GDM1 (cell line): ENCODE measurements at regions not wholly inside any gene's neighbourhood (a gene's known extent, or its start where the extent isn't known, plus 50 kb on each side); places are given as distances from the start of the nearest gene placed in this dataset.

Experiments
- DNase-seq: peaks from one replicate; lab custom pipeline; 2025; lab: John Stamatoyannopoulos, UW

DNA sequence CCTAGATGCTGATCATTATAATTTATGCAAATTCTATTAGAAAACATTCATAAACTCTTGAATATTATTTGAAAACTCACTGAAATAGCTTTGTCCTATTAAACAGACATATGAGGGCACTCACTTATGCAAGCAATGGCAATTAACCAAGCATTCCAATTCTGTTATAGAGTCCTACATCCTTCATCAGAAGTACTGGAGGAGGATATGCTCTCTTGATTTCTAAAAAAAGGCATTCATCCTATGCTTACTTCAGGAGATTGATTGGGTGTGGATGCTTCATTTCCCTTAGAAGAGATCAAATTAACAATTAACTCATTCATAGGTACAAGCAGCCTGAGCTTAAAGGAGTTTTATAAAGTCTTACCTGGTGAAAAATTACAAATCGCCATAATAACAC lies 1317.2 kb downstream of the PCDH7 start:
- DNase-seq, result no peak

DNA sequence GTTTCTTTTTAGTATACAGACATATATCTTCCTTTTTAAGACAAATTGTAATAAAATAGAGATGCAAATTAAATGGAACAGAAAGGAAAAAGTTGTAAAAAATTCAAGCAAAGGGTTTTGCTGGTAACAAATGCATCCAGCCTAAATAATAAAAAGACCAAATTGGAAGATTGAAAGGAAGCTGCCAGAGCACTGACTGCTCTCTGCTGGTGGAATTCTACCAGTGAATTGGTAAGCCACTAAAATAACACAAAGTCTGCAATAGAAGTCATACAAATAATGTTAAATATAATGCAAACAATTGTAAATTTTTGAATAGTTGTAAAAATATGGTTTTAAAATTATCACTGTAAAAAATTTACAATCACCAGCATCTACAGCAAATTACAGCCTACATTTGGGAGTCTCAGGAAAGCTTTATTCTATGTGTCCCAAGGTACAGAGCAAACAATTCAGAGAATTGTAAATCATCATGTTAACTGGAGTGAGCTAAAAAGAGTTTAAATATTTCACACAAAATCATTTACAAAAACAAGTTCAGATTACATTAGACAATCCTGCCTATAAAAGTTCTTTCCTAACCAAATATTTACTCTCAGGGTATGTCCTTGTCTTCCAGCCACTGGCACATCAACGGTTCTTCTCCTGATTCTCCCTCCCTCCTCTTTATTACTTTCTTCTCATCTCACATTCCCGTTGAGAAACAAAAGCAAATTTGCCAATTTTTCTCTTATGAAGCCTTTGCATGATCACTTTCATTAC lies 1322.5 kb downstream of the PCDH7 start:
- no peak for DNase-seq

DNA sequence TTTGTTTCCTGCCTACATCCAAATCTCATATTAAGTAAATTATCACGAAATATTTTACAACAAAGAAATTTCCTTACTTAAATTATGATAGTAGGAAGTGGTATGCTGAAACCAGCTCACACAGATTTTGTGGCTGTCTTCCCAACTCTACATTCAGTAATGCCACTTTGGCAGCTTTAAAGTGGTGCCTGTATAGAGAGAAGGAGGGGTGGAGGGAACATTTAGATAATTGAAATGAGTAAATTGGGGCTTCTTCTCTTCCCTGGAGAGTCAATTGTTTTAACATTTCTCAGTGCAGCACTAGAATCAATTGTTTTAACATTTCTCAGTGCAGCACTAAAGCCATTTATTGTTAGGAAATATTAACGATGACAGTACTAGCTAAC lies 1323.1 kb downstream of the PCDH7 start:
- no peak for DNase-seq

DNA sequence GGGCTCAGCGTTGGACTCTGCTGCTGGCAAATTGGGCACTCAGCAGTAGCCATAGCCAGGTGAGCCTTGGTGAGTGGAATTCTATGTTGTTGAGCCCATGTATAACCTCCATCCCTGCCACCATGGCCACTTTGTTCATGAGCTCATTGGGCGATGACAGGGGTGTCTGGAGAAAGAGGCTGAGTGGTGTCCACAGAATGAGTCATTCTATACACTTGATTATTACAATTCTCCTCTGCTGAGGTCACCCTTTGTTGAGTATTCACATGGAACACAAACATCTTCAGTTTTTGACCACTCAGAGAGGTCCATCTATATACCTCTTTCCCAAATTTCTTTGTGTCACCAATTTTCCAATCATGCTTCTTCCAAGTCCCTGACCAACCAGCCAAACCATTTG lies 1341.7 kb downstream of the PCDH7 start:
- DNase-seq, result no peak

DNA sequence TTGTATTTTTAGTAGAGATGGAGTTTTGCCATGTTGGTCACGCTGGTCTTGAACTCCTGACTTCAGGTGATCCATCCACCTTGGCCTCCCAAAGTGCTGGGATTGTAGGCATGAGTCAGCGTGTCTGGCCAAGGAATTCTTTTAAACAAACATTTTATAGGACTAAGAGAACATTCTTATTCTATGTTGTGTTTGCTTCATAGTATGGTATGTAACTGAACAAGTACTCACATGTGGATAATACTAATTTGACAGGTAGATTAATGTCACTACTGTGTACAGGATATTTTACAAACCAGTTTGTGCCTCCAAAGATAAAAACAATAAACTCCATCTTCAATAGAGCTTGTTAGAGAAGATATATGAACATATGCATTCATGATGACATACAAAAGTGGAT lies 1353.4 kb downstream of the PCDH7 start:
- DNase-seq, result no peak

DNA sequence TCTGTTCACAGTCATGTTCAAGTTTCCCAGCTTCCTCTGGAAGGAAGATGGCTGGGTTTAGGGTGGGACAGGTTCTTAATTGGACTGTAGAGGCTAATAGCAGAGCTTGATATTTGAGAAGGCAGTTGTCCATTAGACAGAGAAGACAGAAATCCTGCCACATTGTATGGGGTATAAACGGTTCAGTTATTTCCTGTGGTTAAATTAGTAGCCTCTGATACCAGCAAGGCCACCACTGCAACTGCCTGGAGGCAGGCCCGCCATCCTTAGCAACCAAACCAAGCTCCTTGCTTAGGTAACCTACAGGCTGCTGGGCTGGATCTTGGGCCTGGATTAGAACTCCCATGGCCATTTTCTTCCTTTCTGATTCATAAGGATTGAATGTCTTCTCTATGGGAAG lies 1367.0 kb downstream of the PCDH7 start:
- DNase-seq, result no peak

DNA sequence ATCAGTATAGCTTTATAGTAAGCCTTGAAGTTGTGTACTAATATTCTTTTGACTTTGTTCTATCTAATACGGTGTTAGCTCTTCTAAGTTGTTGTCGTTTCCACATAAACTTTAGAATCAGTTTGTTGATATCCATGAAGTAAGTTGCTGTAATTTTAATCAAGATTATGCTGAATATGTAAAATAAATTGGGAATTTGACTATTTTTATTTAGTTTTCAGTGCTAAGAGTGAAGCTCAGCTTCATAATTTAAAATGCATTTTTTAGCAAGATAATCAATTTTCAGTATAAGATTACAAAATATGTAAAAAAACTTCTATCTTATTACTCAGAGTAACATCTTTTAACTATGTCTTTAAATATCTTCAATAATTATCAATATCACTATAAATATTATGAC lies 1374.8 kb downstream of the PCDH7 start:
- no peak for DNase-seq

DNA sequence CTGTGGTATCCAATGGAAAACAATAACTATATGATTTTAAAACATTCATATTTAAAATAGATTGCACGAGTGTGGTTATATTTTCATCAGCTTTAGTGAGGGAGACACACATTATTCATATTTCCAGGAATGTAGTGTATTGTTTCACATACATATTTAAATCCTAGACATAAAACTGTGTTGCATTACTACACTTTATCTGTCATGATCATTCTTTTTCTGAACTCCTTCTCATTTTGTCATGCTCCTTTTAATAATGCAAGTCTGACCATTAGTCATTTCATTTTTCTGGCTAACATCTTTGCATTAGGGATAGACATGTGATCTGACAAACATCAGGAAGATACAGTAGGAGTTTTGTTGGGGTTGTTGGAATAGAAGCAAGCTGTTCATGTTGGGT lies 1382.7 kb downstream of the PCDH7 start:
- no peak for DNase-seq

DNA sequence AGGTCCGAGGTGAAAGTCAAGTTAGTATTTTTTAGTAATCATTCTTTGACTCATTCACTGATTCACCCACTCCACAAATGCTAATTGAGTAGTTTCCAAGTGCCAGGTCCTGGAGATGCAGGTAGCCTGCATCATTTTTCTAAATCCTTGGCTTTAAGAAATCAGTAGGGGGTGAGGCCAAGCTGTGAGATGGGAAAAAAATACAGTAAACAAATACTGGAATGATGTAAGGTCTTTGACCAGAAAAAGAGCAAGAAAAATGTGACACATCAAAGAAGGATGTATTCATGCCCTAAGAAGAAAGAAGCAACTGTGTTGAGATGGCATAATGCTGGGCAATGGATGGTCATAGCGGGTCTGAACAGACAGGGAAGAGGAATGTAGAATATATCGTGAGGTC lies 1386.6 kb downstream of the PCDH7 start:
- DNase-seq, result no peak

DNA sequence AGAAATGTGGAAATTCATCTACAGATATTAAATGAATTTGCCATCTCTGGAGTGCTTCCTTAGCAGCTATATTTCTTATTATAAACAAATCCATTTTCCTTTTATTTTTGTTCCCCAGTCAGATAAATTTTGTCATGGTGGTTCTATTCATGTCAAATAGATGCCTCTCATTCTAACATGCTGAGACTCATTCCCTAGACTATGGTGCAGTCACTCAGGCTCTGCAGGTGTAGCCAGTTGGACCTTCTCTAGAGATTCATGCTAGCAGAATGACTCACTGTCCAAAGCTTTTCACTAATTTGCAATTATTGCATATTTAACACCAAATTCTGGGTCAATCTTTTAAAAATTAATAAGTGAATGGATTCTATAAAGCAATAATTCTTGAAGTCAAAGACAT lies 1392.7 kb downstream of the PCDH7 start:
- DNase-seq, result no peak

DNA sequence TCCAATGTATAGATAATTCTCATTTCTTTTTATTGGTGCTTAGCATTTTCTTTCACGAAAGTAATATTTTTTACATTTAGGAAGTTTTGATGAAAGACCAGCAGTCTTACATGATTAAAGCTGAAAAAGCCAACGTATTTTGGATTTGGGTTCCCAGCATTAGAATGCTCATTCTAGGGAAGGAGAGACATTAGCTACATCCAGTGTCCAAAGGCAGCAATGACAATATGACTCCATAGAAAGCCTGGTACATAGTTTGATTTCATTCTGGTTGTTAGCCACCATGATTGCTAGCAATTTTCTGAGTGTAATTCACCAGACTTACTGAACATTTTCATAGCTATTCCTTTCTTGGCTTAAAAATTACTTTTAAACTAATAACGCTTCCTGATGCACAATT lies 1397.5 kb downstream of the PCDH7 start:
- DNase-seq, result no peak

DNA sequence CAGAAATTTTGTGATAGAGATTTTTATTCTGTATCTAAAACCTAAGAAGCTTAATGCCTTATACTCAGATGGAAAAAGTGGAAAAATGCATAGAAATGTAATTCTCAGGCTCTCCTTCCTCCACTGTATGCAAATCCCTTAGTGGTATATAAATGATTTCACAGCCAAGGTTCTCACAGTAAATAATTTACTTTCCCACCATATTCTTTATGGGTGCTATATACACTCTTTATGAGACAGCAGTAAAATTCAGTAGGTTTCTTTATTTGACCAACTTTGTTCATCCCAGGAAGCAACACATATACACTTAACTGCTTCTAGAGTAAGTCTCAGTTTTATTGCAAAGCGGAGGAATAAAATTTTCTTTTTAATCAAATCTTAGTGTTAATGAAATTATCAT lies 1399.7 kb downstream of the PCDH7 start:
- DNase-seq, result no peak

DNA sequence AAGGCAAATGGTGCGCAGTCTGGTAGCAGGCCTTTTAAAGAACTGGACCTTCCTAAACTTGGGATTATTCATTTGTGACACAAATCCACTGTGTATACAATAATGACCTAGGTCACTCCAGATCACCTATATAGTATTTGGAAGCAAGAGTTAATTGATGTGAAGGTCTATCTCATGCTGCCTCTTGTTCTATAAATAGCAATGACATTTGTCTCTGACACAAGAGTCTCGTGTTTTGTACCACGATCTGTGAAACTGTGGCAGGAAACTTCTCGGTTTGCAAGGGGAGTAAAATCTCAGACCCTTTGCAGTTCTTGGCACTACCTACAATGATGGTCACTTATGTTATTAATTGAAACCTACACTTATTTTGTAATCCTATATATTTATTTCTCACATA lies 1408.4 kb downstream of the PCDH7 start:
- no peak for DNase-seq

DNA sequence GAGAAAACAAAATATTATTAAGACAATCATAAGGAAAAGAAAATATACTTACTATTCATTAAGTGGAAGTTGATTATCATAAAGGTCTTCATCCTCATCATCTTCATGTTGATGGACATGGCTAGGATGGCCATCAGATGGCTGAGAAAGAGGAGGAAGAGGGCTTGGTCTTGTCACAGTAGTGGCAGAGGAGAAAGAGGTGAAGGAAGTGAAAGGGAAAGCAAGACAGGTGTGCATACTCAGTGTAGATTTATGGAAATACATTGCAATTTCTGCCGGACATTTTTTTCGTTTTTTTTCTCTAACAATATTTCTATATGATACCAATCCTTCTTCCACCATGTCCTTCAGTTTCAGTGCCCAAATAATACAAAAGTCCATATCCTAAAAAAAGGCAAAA lies 1409.8 kb downstream of the PCDH7 start:
- DNase-seq, result no peak

DNA sequence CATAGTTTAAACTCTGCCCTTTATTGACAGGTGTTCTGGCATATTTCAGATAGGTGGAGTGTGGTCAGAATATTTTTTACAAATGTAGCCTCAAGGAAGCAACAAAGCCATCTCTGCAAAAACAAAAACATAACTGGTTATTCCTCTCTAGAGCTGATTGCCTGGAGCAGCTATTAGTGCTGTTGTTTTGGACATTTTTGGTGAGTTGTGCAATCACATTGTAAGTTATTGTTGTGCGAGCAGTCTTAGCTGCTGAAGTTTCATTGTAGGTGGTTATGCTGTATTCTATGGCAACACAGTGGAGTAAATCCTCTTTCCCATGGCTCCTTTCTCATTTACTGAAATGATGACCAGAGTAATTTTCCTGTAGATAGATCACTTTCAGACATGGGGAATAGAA lies 1413.0 kb downstream of the PCDH7 start:
- no peak for DNase-seq

DNA sequence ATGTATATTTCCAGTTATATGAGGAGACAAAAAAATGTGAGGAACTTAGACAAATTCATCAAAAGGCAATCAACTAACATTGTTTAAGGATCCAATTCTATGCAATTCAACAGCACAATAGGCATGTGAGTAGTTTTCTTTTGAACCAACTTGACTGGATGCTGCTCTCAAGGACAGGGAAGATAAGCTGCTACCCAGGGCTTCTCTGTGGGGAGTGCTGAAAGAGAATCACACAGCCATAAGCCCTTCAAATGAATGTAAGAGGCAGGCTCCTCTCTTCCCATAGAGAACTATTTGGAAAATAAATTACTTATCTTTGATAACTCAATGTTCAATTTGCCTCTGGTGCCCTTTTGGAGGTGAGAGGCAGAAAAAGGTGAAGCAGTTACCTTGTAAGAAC lies 1413.6 kb downstream of the PCDH7 start:
- no peak for DNase-seq

DNA sequence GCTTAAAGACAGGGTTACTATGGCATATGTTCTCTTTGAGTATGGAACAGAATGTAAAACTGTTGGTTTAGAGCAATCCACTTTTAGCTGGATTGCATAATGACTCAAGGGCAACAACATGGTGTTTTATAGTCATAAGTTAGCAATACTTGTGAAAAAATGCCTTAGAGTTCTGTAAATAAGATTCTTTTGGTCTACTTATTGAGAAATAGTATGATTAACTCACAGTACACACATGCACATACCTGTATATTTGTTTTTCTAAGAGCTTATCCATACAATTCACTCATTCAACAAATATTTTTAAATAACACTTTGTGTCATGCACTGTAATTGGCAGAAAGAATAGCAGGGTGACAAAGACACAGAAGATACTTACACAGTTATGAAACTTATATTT lies 1415.5 kb downstream of the PCDH7 start:
- DNase-seq, result no peak

DNA sequence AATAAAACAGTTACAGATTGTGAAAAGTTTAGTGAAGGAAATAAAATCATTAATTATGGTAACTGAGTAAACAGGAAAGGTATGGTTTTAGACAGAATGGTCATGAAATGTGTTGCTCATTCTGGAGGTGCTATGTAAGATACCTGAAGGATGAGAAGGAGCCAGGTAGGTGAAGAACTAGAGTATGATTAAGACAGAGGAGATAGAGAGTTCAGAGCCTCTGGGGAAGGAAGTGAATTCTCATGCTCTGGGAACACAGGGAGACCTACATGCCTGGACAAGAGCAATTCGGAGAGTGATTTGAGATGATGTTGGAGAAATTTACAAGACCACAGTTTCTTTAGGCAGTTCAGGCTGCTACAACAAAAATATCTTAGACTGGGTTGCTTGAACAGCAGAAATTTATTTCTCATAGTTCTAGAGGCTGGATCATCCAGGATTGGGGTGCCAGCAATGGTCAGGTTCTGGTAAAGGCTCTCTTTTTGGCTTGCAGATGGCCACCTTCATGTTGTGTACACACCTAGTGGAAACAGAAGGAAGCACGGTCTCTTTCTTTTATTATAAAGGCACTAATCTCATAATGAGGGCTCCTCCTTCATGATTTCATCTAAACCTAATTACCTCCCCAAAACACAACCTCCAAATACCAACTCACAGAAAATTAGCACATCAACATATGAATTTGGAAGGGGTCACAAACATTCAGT lies 1416.1 kb downstream of the PCDH7 start:
- no peak for DNase-seq

DNA sequence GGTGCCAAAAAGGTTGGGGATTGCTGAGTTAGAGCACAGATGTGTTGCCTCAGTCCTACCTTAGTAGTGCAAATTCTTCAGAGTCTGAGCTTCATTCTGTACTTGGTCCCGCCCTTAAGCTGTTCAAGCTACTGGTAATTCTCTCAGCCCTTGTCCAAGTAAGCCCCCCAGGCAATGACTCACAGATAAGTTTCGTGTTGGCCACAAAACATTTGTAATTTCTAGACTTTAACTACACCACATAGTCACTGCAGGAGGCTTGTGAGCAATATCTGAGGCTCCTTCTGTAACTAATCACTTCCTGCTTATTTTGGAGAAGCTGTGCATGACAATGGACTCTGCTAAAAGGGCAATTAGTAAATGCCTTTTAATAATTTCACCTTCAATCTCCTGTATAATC lies 1420.5 kb downstream of the PCDH7 start:
- DNase-seq, result no peak

DNA sequence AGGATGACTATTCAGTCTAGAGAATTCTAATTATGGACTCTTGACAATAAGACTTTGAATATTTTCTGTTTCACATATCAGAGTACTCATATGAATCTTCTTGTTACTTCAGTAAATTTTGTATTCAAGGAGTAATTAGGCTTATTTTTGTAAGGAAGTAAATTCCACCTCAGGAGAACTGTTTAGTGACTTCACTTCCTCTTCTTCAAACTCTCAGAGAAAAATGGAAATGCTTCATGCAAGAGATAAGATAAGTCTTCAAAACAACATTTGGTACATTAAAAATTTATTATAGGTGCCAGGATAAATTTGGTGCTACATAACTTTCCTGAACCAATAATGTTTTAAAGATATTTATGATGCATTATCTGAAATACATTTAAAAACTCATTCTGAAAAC lies 1421.9 kb downstream of the PCDH7 start:
- no peak for DNase-seq

DNA sequence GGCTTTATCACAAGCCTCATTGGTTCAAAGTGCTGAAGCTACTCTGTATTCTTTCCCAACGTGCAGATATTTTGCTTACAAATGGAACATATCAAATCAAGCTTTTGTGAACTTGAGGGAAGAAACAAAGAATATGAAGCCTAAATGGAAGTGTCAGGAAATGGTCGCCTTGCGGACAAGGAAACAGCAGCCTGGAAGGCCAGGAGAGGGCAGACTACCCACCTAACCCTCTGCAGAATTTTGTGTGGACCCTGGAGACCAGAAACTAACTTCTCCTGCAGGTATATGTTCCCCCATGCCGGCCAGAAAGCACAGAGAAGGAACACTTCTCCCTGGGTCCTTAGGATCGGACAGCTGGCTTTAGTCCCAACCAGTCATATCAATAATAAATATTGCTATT lies 1425.8 kb downstream of the PCDH7 start:
- DNase-seq, result no peak

DNA sequence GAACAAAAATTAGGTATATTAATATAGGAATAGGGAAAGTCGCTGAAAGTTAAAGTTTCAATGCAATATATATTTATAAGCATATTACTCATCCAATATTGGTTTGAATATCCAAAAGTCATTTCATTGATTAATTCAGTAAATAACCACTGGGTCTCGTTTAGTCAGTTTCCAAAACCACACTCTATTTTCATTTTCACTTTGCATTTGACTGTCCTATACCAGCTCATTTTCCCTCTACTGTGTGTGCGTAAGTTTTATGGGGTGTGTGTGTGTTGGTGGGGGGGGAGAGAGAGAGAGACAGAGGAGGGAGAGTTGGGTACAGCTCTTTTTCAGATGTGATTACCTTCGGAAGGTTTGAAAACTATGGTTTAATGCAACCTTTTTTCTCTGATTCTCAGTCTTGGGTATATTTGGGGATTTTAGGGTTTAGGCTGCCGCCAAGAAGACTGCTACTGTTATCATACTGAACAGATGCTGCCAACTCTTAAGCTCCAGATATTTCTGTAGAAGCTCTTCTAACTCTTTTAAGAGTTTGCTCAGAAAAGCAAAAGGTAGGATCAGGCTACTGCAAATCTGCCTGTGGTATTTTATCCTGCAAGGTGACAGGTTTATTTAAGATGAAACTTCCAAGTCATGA lies 1427.4 kb downstream of the PCDH7 start:
- no peak for DNase-seq

DNA sequence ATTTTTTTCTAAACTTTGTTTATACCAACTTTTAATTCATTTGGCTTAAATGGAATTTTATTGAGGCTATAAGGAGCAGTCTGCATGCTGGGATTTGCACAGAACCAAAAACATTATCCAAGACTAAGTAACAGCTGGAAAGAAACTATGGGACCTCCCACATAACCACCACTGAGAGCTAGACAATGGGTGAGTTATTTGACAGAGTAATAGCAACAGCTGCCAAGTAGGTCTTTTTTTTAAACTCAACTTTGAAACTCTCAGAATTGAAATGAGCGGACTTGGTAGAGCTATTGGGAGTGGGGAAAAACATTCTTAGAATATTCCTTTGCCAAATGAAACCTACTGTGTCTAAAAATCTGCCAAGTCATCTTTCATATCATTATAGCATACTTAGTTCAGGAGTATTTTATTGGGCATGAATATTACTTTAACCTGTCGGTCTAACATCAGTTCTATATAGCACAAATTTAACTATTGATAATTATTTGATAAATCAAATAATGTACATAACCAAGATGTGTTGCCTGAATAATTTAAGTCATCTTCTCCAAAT lies 1428.0 kb downstream of the PCDH7 start:
- no peak for DNase-seq
